SK-N-SH (cell line): ENCODE measurements at regions not wholly inside any gene's neighbourhood (a gene's known extent, or its start where the extent isn't known, plus 50 kb on each side); places are given as distances from the start of the nearest gene placed in this dataset.

Experiments
- CTCF ChIA-PET: fragments of 300-600, 350-600 bp; formaldehyde crosslinking; extraction: SDS; loops from one replicate; lab custom pipeline; 2021; lab: Yijun Ruan, JAX
- POLR2A ChIA-PET: fragments of 350-600 bp; sonication (Branson Sonifier 250); formaldehyde crosslinking; extraction: SDS; loops from one replicate; lab custom pipeline; 2020; ENCODE audit warnings: antibody characterized with exemption, inconsistent platforms; lab: Yijun Ruan, JAX
- DNase-seq: peaks from one replicate; pipeline ENCODE4 v3.0.0; 2012
- H2AFZ ChIP-seq: fragments of 200-600 bp; sonication (generic); 2 replicates; pipeline ENCODE4 v1.8.1; 2016; ENCODE audit warnings: antibody characterized with exemption, mild to moderate bottlenecking, low read depth
- H3F3A ChIP-seq: fragments of 200-600 bp; sonication (generic); replicated peaks from 2 replicates; pipeline ENCODE3; 2016; ENCODE audit warnings: antibody characterized with exemption, mild to moderate bottlenecking; ENCODE audit not compliant: insufficient read depth
- H3K27ac ChIP-seq, 2 experiments: fragments of 200-500 bp in 1 of 2; fragments of 200-600 bp in 1 of 2; sonication (Bioruptor generic) in 1 of 2; sonication (generic), shearing (Covaris generic) in 1 of 2; 2 replicates each; pipeline versions ENCODE4 v1.5.1 to v1.6.1; 2014 to 2016; ENCODE audit warnings: low read depth in 2 of 2, inconsistent platforms in 1 of 2, low read length in 1 of 2, mild to moderate bottlenecking in 1 of 2, mixed read lengths in 1 of 2
- H3K27me3 ChIP-seq: fragments of 200-600 bp; sonication (generic), shearing (Covaris generic); 2 replicates; pipeline ENCODE4 v1.6.1; 2016; ENCODE audit warnings: mixed run types; ENCODE audit not compliant: insufficient read depth
- H3K36me3 ChIP-seq, 2 experiments: fragments of 200-500 bp in 1 of 2; fragments of 200-600 bp in 1 of 2; sonication (Bioruptor generic) in 1 of 2; sonication (generic) in 1 of 2; replicated peaks in 1 of 2; 2 replicates each; pipeline versions ENCODE3 to v1.5.1; 2014 to 2016; ENCODE audit warnings: low read length in 1 of 2, mild to moderate bottlenecking in 1 of 2; ENCODE audit not compliant: insufficient read depth in 2 of 2, control insufficient read depth in 1 of 2
- H3K4me1 ChIP-seq, 2 experiments: fragments of 200-500 bp in 1 of 2; fragments of 200-600 bp in 1 of 2; sonication (Bioruptor generic) in 1 of 2; sonication (generic), shearing (Covaris generic) in 1 of 2; 2 replicates each; pipeline versions ENCODE4 v1.5.1 to v1.6.1; 2014 to 2016; ENCODE audit warnings: low read depth in 1 of 2, low read length in 1 of 2, mixed run types in 1 of 2; ENCODE audit not compliant: insufficient read depth in 2 of 2, control insufficient read depth in 1 of 2
- H3K4me2 ChIP-seq: fragments of 200-600 bp; sonication (generic), shearing (Covaris generic); 2 replicates; pipeline ENCODE4 v1.6.1; 2017; ENCODE audit warnings: mixed run types
- H3K4me3 ChIP-seq, 2 experiments: fragments of 200-500 bp in 1 of 2; fragments of 200-600 bp in 1 of 2; sonication (Bioruptor generic) in 1 of 2; sonication (generic), shearing (Covaris generic) in 1 of 2; 2 replicates each; pipeline versions ENCODE4 v1.5.1 to v1.8.1; 2014 to 2016; ENCODE audit warnings: low read depth in 2 of 2, inconsistent platforms in 1 of 2, low read length in 1 of 2, mild to moderate bottlenecking in 1 of 2, mixed read lengths in 1 of 2, moderate library complexity in 1 of 2
- H3K79me2 ChIP-seq: fragments of 200-600 bp; sonication (generic); 2 replicates; pipeline ENCODE4 v1.8.1; 2017; ENCODE audit warnings: mild to moderate bottlenecking; ENCODE audit not compliant: insufficient read depth
- H3K9ac ChIP-seq: fragments of 200-600 bp; sonication (generic); 2 replicates; pipeline ENCODE4 v1.6.1; 2017; ENCODE audit warnings: mixed run types
- H3K9me2 ChIP-seq: fragments of 200-600 bp; sonication (generic); 2 replicates; pipeline ENCODE4 v1.6.1; 2017; ENCODE audit warnings: mixed run types
- H3K9me3 ChIP-seq: fragments of 200-600 bp; sonication (generic); 2 replicates; pipeline ENCODE4 v1.6.1; 2017; ENCODE audit warnings: mixed run types, mild to moderate bottlenecking, moderate library complexity
- H4K20me1 ChIP-seq: fragments of 200-600 bp; sonication (generic); 2 replicates; pipeline ENCODE4 v1.6.1; 2017; ENCODE audit warnings: mild to moderate bottlenecking, mixed run types; ENCODE audit not compliant: insufficient read depth
- EZH2phosphoT487 ChIP-seq: fragments of 200-600 bp; sonication (generic); IDR thresholded peaks from 2 replicates; pipeline ENCODE4 v1.6.1; 2017; ENCODE audit warnings: low read depth, mixed run types, mild to moderate bottlenecking, antibody characterized with exemption, moderate library complexity, borderline replicate concordance
- FOXJ3 ChIP-seq: sonication (generic); formaldehyde crosslinking; IDR thresholded peaks from 2 replicates; pipeline ENCODE4 v1.5.1; 2020; ENCODE audit warnings: mild to moderate bottlenecking, missing genetic modification reagents
- FOXM1 ChIP-seq: IDR thresholded peaks from 2 replicates; pipeline ENCODE4 v1.4.0; 2012; ENCODE audit warnings: low read depth, mild to moderate bottlenecking
- JUND ChIP-seq: IDR thresholded peaks from 2 replicates; pipeline ENCODE4 v1.4.0; 2012
- NFIC ChIP-seq: IDR thresholded peaks from 2 replicates; pipeline ENCODE4 v1.4.0; 2012; ENCODE audit warnings: borderline replicate concordance
- RAD21 ChIP-seq: IDR thresholded peaks from 2 replicates; pipeline ENCODE4 v1.6.1; 2012; ENCODE audit warnings: mild to moderate bottlenecking, low read length
- RXRA ChIP-seq: IDR thresholded peaks from 2 replicates; pipeline ENCODE4 v1.4.0; 2012; ENCODE audit warnings: low read depth, mild to moderate bottlenecking, borderline replicate concordance
- SMC3 ChIP-seq: IDR thresholded peaks from 2 replicates; pipeline ENCODE4 v1.6.1; 2012; ENCODE audit warnings: low read depth, low read length, improper control_type of control experiment
- TAF1 ChIP-seq: IDR thresholded peaks from 2 replicates; pipeline ENCODE4 v1.6.1; 2012; ENCODE audit warnings: low read depth, mild to moderate bottlenecking, low read length, moderate library complexity, borderline replicate concordance
- TEAD4 ChIP-seq: IDR thresholded peaks from 2 replicates; pipeline ENCODE4 v1.4.0; 2012; ENCODE audit warnings: mild to moderate bottlenecking, borderline replicate concordance; ENCODE audit not compliant: insufficient read depth
- WGBS: methylation state at CpG from one replicate; pipeline ENCODE4 v1.1.6; 2017; ENCODE audit warnings: low lambda C conversion rate; 5-methylcytosine and 5-hydroxymethylcytosine counted together
- TF ChIP-seq, protein P1 (sequence below): IDR thresholded peaks from 2 replicates; pipeline ENCODE4; 2012
- TF ChIP-seq, protein P2 (sequence below): fragments of 150-350 bp; IDR thresholded peaks from 2 replicates; pipeline ENCODE4 v1.6.1; 2016; ENCODE audit warnings: mild to moderate bottlenecking, low read depth, low read length
- TF ChIP-seq, protein P3 (sequence below): fragments of 150-350 bp; IDR thresholded peaks from 2 replicates; pipeline ENCODE4 v1.6.1; 2017; ENCODE audit warnings: antibody characterized with exemption, low read length, low read depth, borderline replicate concordance

DNA sequence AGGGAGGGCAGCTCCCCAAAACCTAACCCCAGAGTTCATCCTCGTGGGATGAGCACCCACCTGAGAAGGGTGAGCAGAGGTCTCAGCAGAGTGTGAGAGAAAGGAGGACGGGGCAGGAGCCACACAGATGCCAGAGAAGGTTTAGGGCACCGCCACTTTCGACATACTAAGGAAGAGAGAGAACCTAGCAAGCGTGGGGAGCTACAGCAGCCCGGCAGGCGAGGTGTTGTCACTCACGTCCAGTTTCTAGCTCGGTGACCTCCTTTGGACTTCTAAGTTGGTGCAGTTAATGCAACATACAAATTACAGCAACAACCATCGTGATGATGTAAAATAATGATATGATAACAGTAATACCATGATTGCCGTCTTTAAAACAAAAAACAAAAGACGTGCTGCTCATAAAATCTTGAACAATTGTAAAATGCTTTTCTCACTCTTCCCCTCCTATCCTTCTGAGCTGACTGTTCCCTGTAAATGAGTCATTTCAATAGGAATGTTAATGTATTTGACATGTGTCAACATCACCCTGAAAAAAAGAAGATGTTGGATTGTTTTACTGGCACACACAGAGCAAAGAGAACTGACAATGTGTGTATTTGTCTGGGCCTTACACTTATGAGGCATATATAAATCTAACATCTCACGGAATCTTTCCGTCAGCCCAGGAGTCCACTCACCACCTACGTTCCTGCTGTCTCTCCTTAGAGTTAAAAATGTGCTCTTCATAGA lies 158.2 kb upstream of the MAF start:
- TF ChIP-seq RAD21 = no peak
- TF ChIP-seq TEAD4 = no peak
- no peak for TF ChIP-seq FOXM1
- TF ChIP-seq EZH2phosphoT487 = no peak
- no peak for TF ChIP-seq NFIC
- TF ChIP-seq, protein P1, sequence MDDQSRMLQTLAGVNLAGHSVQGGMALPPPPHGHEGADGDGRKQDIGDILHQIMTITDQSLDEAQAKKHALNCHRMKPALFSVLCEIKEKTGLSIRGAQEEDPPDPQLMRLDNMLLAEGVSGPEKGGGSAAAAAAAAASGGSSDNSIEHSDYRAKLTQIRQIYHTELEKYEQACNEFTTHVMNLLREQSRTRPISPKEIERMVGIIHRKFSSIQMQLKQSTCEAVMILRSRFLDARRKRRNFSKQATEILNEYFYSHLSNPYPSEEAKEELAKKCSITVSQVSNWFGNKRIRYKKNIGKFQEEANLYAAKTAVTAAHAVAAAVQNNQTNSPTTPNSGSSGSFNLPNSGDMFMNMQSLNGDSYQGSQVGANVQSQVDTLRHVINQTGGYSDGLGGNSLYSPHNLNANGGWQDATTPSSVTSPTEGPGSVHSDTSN = no peak
- no peak for TF ChIP-seq TAF1
- no peak for TF ChIP-seq JUND
- TF ChIP-seq, protein P2, sequence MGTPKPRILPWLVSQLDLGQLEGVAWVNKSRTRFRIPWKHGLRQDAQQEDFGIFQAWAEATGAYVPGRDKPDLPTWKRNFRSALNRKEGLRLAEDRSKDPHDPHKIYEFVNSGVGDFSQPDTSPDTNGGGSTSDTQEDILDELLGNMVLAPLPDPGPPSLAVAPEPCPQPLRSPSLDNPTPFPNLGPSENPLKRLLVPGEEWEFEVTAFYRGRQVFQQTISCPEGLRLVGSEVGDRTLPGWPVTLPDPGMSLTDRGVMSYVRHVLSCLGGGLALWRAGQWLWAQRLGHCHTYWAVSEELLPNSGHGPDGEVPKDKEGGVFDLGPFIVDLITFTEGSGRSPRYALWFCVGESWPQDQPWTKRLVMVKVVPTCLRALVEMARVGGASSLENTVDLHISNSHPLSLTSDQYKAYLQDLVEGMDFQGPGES = no peak
- TF ChIP-seq, protein P3, sequence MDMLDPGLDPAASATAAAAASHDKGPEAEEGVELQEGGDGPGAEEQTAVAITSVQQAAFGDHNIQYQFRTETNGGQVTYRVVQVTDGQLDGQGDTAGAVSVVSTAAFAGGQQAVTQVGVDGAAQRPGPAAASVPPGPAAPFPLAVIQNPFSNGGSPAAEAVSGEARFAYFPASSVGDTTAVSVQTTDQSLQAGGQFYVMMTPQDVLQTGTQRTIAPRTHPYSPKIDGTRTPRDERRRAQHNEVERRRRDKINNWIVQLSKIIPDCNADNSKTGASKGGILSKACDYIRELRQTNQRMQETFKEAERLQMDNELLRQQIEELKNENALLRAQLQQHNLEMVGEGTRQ = no peak
- Histone ChIP-seq H2AFZ (no peak overlapping the region), H3K4me2 (no peak overlapping the region), H3K9me3 (no peaks in the 10 kb centered on the region), H4K20me1 (no peaks in the 10 kb centered on the region), H3K4me3 (no peak overlapping the region), H3K27me3 (no peaks in the 10 kb centered on the region), H3K79me2 (no peaks in the 10 kb centered on the region), H3K9ac (no peak overlapping the region), H3K27ac (no peak overlapping the region), H3K9me2 (no peaks in the 10 kb centered on the region), H3F3A (no peaks in the 10 kb centered on the region), H3K4me1 (no peaks in the 10 kb centered on the region; a peak in 1 of 4 replicates), H3K36me3 (no peaks in the 10 kb centered on the region)
- ChIA-PET POLR2A (no interaction called here), CTCF (interaction anchor here (0.8 kb wide), 1 partner anchor 17 kb away, joined by 3 read pairs; no protein-coding TSS in a partner anchor)
- DNase-seq = no peak
- 42% methylated on average over 15 of the region's 15 CpGs for WGBS

DNA sequence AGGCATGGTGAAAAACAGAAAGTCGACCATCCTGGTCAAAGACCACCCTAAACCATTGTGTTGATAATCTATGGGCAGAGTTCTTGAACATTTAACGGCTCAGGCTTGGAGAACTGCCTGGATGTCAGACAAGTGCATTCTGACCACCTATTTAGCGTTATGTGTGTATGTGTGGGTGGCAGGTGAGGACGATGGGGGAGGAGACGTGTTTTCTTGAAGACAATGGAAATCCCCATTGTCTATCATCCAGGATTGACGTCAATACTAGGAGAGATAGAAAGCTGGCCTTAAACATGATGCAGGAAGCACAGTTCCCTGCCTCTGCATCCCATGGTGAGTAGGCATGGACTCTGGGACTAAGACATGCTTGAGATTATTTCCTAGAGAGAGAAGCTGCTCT lies 157.4 kb upstream of the MAF start:
- POLR2A ChIA-PET = no interaction called here
- TF ChIP-seq FOXJ3 (no peak), RXRA (no peak), SMC3 (no peak), RAD21 (no peak)
- Histone ChIP-seq H3K36me3 (no peaks in the 10 kb centered on the region), H3K4me2 (no peak overlapping the region), H4K20me1 (no peaks in the 10 kb centered on the region), H3K9me3 (no peaks in the 10 kb centered on the region), H3K79me2 (no peaks in the 10 kb centered on the region), H3K27me3 (no peaks in the 10 kb centered on the region), H3K4me1 (no peaks in the 10 kb centered on the region; a peak in 1 of 4 replicates), H3F3A (no peaks in the 10 kb centered on the region), H3K9me2 (no peaks in the 10 kb centered on the region), H2AFZ (no peak overlapping the region), H3K9ac (no peak overlapping the region), H3K27ac (no peak overlapping the region), H3K4me3 (no peak overlapping the region)
- no peak for DNase-seq
- CTCF ChIA-PET = interaction anchor here (0.8 kb wide), 1 partner anchor 16 kb away, joined by 3 read pairs; no protein-coding TSS in a partner anchor
- WGBS = 27% methylated on average over 6 of the region's 6 CpGs
